SK-N-SH treated with all-trans-retinoic acid at 6 μM for 48 hours (cell line): ENCODE measurements at regions not wholly inside any gene's neighbourhood (a gene's known extent, or its start where the extent isn't known, plus 50 kb on each side); places are given as distances from the start of the nearest gene placed in this dataset.

Experiments used
- ATAC-seq: fragments of 200-7000 bp; cut with Tn5 transposase; 3 replicates; pipeline ENCODE4 v1.9.1; 2020; ENCODE audit warnings: mild to moderate bottlenecking, moderate library complexity
- ARNTL ChIP-seq: fragments of 450-650 bp; formaldehyde crosslinking; IDR thresholded peaks from 2 replicates; pipeline ENCODE4 v1.5.0; 2020; ENCODE audit warnings: low read depth, mild to moderate bottlenecking, moderate library complexity, borderline replicate concordance
- BACH2 ChIP-seq: fragments of 250-450 bp; sonication (Bioruptor Pico); IDR thresholded peaks from 2 replicates; pipeline ENCODE4 v1.9.0; 2021; ENCODE audit warnings: mild to moderate bottlenecking, borderline replicate concordance
- CREB5 ChIP-seq: fragments of 250-450 bp; sonication (Bioruptor Pico); IDR thresholded peaks from 2 replicates; pipeline ENCODE4 v1.5.1; 2020; ENCODE audit warnings: low read depth, mild to moderate bottlenecking, moderate library complexity
- CSDC2 ChIP-seq: fragments of 250-450 bp; sonication (Bioruptor Pico); IDR thresholded peaks from 2 replicates; pipeline ENCODE4 v1.5.0; 2020; ENCODE audit warnings: mild to moderate bottlenecking, moderate library complexity
- ESRRG ChIP-seq: fragments of 250-450 bp; sonication (Bioruptor Pico); IDR thresholded peaks from 2 replicates; pipeline ENCODE4 v1.6.1; 2021; ENCODE audit warnings: mild to moderate bottlenecking
- GLIS3 ChIP-seq: fragments of 250-450 bp; sonication (Bioruptor Pico); IDR thresholded peaks from 2 replicates; pipeline ENCODE4 v1.5.0; 2020; ENCODE audit warnings: mild to moderate bottlenecking, moderate library complexity
- ISL1 ChIP-seq: fragments of 250-450 bp; sonication (Bioruptor Pico); IDR thresholded peaks from 2 replicates; pipeline ENCODE4 v2.1.2; 2022; ENCODE audit warnings: mild to moderate bottlenecking, moderate library complexity
- OSR1 ChIP-seq: fragments of 250-450 bp; sonication (Bioruptor Pico); IDR thresholded peaks from 2 replicates; pipeline ENCODE4 v1.8.0; 2022; ENCODE audit warnings: moderate library complexity, mild to moderate bottlenecking, inconsistent platforms
- PATZ1 ChIP-seq: fragments of 250-450 bp; sonication (Bioruptor Pico); IDR thresholded peaks from 2 replicates; pipeline ENCODE4 v1.8.0; 2020; ENCODE audit warnings: mild to moderate bottlenecking, moderate library complexity, borderline replicate concordance
- PPARA ChIP-seq: fragments of 250-450 bp; sonication (Bioruptor Pico); IDR thresholded peaks from 2 replicates; pipeline ENCODE4 v1.5.0; 2020; ENCODE audit warnings: mild to moderate bottlenecking, borderline replicate concordance
- RARB ChIP-seq: fragments of 250-450 bp; sonication (Bioruptor Pico); IDR thresholded peaks from 2 replicates; pipeline ENCODE4 v1.8.0; 2021; ENCODE audit warnings: mild to moderate bottlenecking, moderate library complexity
- TCF4 ChIP-seq: fragments of 250-450 bp; sonication (Bioruptor Pico); IDR thresholded peaks from 2 replicates; pipeline ENCODE4 v1.8.0; 2021; ENCODE audit warnings: mild to moderate bottlenecking, moderate library complexity, borderline replicate concordance
- TOX ChIP-seq: fragments of 250-450 bp; sonication (Bioruptor Pico); IDR thresholded peaks from 2 replicates; pipeline ENCODE4 v1.8.0; 2021; ENCODE audit warnings: mild to moderate bottlenecking, moderate library complexity, borderline replicate concordance
- ZC3H10 ChIP-seq: fragments of 250-450 bp; sonication (Bioruptor Pico); IDR thresholded peaks from 2 replicates; pipeline ENCODE4 v1.5.1; 2021; ENCODE audit warnings: mild to moderate bottlenecking, moderate library complexity
- ZFP3 ChIP-seq: fragments of 250-450 bp; sonication (Bioruptor Pico); IDR thresholded peaks from 2 replicates; pipeline ENCODE4 v1.5.0; 2020; ENCODE audit warnings: mild to moderate bottlenecking, moderate library complexity
- ZFP30 ChIP-seq: fragments of 450-650 bp; formaldehyde crosslinking; IDR thresholded peaks from 2 replicates; pipeline ENCODE4 v1.5.0; 2022; ENCODE audit warnings: mild to moderate bottlenecking, moderate library complexity
- ZNF70 ChIP-seq: fragments of 450-650 bp; formaldehyde crosslinking; IDR thresholded peaks from 2 replicates; pipeline ENCODE4 v1.5.0; 2020; ENCODE audit warnings: mild to moderate bottlenecking, moderate library complexity
- ZNF8 ChIP-seq: fragments of 450-650 bp; formaldehyde crosslinking; IDR thresholded peaks from 2 replicates; pipeline ENCODE4 v1.5.0; 2020; ENCODE audit warnings: mild to moderate bottlenecking, moderate library complexity
- TF ChIP-seq, protein P1 (sequence below): fragments of 250-450 bp; sonication (Bioruptor Pico); IDR thresholded peaks from 2 replicates; pipeline ENCODE4 v1.5.0; 2020; ENCODE audit warnings: mild to moderate bottlenecking, moderate library complexity
- TF ChIP-seq, protein P2 (sequence below): fragments of 250-450 bp; sonication (Bioruptor Pico); IDR thresholded peaks from 2 replicates; pipeline ENCODE4 v1.8.0; 2021; ENCODE audit warnings: low read depth, mild to moderate bottlenecking, moderate library complexity, borderline replicate concordance
- TF ChIP-seq, protein P3 (sequence below): fragments of 250-450 bp; sonication (Bioruptor Pico); IDR thresholded peaks from 2 replicates; pipeline ENCODE4 v1.5.1; 2021; ENCODE audit warnings: mild to moderate bottlenecking, moderate library complexity

DNA sequence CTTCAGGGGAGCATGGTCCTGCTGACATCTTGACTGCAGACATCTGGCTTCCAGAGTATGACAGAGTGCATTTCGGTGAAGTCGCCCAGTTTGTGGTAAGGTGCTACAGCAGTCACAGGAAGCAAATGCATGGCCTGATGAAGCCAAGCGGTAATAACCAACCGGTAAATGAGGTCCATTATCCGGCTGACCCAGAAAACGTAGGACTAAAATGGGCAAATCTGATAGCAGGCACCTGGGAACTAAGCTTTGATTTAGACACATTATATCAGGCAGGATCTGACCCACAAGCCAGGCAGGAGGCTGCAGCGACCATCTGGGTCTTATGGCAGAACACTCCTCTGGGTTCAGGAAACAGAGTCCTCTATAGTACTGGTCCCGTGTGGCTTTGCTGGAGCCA lies 454.6 kb downstream of the GADD45G start (continued):
- TF ChIP-seq, protein P1, sequence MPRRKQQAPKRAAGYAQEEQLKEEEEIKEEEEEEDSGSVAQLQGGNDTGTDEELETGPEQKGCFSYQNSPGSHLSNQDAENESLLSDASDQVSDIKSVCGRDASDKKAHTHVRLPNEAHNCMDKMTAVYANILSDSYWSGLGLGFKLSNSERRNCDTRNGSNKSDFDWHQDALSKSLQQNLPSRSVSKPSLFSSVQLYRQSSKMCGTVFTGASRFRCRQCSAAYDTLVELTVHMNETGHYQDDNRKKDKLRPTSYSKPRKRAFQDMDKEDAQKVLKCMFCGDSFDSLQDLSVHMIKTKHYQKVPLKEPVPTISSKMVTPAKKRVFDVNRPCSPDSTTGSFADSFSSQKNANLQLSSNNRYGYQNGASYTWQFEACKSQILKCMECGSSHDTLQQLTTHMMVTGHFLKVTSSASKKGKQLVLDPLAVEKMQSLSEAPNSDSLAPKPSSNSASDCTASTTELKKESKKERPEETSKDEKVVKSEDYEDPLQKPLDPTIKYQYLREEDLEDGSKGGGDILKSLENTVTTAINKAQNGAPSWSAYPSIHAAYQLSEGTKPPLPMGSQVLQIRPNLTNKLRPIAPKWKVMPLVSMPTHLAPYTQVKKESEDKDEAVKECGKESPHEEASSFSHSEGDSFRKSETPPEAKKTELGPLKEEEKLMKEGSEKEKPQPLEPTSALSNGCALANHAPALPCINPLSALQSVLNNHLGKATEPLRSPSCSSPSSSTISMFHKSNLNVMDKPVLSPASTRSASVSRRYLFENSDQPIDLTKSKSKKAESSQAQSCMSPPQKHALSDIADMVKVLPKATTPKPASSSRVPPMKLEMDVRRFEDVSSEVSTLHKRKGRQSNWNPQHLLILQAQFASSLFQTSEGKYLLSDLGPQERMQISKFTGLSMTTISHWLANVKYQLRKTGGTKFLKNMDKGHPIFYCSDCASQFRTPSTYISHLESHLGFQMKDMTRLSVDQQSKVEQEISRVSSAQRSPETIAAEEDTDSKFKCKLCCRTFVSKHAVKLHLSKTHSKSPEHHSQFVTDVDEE (CRISPR knock-in tag): no peak
- TF ChIP-seq ZFP3 (CRISPR knock-in tag) (no peak), PPARA (CRISPR knock-in tag) (no peak), ZNF8 (no peak), TCF4 (CRISPR knock-in tag) (no peak), ARNTL (CRISPR knock-in tag) (no peak), OSR1 (no peak)
- TF ChIP-seq, all 23 proteins: peak for 0

DNA sequence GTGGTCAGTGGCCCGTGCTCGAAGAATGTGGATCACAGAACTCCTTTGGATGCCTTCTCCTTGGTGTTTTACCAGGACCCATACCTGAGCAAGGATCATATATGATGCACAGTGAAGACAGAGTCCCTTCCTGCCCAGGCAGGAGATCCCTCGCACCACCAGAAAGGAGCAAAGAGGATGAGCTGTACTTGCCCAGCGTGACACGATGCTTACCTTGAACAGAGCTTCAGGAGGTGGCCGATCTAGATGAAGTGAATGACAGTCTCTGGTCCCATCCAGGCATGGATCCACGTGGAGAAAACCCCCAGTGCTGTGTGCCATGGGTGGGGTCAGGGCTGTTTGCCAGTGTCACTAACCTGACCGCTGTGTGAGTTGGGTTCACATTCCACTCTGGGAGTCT lies 455.4 kb downstream of the GADD45G start:
- TF ChIP-seq ZC3H10 (CRISPR knock-in tag) (no peak), BACH2 (CRISPR knock-in tag) (no peak), OSR1 (no peak), TCF4 (CRISPR knock-in tag) (no peak), ISL1 (CRISPR knock-in tag) (no peak), CREB5 (no peak), PATZ1 (CRISPR knock-in tag) (no peak), TOX (CRISPR knock-in tag) (no peak), ZNF70 (no peak), ESRRG (CRISPR knock-in tag) (no peak), RARB (CRISPR knock-in tag) (no peak), GLIS3 (no peak), ARNTL (CRISPR knock-in tag) (no peak), ZFP3 (CRISPR knock-in tag) (no peak), CSDC2 (no peak), PPARA (CRISPR knock-in tag) (no peak), ZFP30 (CRISPR knock-in tag) (no peak)
- TF ChIP-seq, protein P2, sequence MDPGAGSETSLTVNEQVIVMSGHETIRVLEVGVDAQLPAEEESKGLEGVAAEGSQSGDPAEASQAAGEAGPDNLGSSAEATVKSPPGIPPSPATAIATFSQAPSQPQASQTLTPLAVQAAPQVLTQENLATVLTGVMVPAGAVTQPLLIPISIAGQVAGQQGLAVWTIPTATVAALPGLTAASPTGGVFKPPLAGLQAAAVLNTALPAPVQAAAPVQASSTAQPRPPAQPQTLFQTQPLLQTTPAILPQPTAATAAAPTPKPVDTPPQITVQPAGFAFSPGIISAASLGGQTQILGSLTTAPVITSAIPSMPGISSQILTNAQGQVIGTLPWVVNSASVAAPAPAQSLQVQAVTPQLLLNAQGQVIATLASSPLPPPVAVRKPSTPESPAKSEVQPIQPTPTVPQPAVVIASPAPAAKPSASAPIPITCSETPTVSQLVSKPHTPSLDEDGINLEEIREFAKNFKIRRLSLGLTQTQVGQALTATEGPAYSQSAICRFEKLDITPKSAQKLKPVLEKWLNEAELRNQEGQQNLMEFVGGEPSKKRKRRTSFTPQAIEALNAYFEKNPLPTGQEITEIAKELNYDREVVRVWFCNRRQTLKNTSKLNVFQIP: no peak
- TF ChIP-seq, protein P1 (CRISPR knock-in tag): no peak
- TF ChIP-seq, protein P3, sequence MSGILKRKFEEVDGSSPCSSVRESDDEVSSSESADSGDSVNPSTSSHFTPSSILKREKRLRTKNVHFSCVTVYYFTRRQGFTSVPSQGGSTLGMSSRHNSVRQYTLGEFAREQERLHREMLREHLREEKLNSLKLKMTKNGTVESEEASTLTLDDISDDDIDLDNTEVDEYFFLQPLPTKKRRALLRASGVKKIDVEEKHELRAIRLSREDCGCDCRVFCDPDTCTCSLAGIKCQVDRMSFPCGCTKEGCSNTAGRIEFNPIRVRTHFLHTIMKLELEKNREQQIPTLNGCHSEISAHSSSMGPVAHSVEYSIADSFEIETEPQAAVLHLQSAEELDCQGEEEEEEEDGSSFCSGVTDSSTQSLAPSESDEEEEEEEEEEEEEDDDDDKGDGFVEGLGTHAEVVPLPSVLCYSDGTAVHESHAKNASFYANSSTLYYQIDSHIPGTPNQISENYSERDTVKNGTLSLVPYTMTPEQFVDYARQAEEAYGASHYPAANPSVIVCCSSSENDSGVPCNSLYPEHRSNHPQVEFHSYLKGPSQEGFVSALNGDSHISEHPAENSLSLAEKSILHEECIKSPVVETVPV: no peak
- no peak for ATAC-seq
